Esophagus squamous epithelium (tissue), 5 donors: ENCODE measurements at regions not wholly inside any gene's neighbourhood (a gene's known extent, or its start where the extent isn't known, plus 50 kb on each side); places are given as distances from the start of the nearest gene placed in this dataset.

Source experiments
- DNase-seq: peaks from one replicate; lab custom pipeline; 2025; lab: John Stamatoyannopoulos, UW
- H3K27ac ChIP-seq, 4 donors: fragments of 200-600 bp; sonication (generic); one replicate each; pipeline ENCODE4 v1.5.1; 2016 to 2019; ENCODE audit warnings: mild to moderate bottlenecking in 1 of 4
- H3K27me3 ChIP-seq, 4 donors: fragments of 200-600 bp; sonication (generic); 1 replicate in 3 of 4; 2 replicates in 1 of 4; pipeline versions ENCODE4 v1.5.1 to v1.6.0; 2017 to 2021; ENCODE audit warnings: antibody characterized with exemption in 1 of 4
- H3K36me3 ChIP-seq, 3 donors: fragments of 200-600 bp; sonication (generic); one replicate each; pipeline ENCODE4 v1.5.1; 2016 to 2019
- H3K4me1 ChIP-seq, 3 donors: fragments of 200-600 bp; sonication (generic); one replicate each; pipeline ENCODE4 v1.5.1; 2017 to 2019
- H3K4me3 ChIP-seq, 4 donors: fragments of 200-600 bp; sonication (generic); 1 replicate in 3 of 4; 2 replicates in 1 of 4; pipeline ENCODE4 v1.5.1; 2016 to 2019; ENCODE audit warnings: mild to moderate bottlenecking in 2 of 4, moderate library complexity in 1 of 4
- H3K9me3 ChIP-seq, 3 donors: fragments of 200-600 bp; sonication (generic); one replicate each; pipeline ENCODE4 v1.5.1; 2016 to 2019
- POLR2A ChIP-seq, 4 donors: fragments of 450-650 bp; IDR thresholded peaks; one replicate each; pipeline ENCODE4 v1.6.1; 2017; ENCODE audit warnings: antibody characterized with exemption in 4 of 4, mild to moderate bottlenecking in 4 of 4, moderate library complexity in 3 of 4
- WGBS, 2 donors: methylation state at CpG; one replicate each; pipeline ENCODE4 v1.1.5; 2018; 5-methylcytosine and 5-hydroxymethylcytosine counted together
- intact Hi-C: fragments of 100-400 bp; cut with DNase I; formaldehyde crosslinking; loops from one replicate; pipeline ENCODE4 v1.15.0; 2022
- TF ChIP-seq, protein P1 (sequence below), 6 experiments: fragments of 450-650 bp in 4 of 6; fragments of 200-600 bp in 2 of 6; sonication (generic) in 2 of 6; IDR thresholded peaks; one replicate each; pipeline ENCODE4 v1.5.1; 2016 to 2019; ENCODE audit warnings: antibody characterized with exemption in 6 of 6, mild to moderate bottlenecking in 4 of 6, moderate library complexity in 4 of 6
- donor health status: DM: yes; HTN: yes; CAD: no.

DNA sequence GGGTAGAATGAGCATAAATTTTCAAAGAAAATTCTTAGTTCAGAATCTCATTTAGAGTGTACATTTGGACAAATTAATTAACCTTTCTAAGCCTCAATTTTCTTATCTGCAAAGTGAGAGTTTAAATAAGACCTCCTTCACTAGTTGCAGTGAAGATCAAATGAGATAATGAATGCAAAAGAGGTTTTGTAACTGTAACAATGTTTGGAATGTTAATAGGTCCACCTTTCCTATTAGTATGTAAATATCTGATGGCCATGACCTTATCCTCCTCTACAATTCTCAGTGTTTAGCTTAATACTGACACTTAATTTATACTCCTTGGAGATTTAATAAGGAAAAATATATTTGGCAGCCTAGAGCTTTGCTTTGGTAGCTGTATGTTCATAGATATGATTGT, 138.8 kb downstream of the GABRG1 start:
- Histone ChIP-seq H3K4me3 (no peak overlapping the region), H3K36me3 (no peaks in the 10 kb centered on the region), H3K27ac (no peak overlapping the region), H3K9me3 (no peaks in the 10 kb centered on the region), H3K4me1 (no peaks in the 10 kb centered on the region), H3K27me3 (no peaks in the 10 kb centered on the region)
- TF ChIP-seq, protein P1, sequence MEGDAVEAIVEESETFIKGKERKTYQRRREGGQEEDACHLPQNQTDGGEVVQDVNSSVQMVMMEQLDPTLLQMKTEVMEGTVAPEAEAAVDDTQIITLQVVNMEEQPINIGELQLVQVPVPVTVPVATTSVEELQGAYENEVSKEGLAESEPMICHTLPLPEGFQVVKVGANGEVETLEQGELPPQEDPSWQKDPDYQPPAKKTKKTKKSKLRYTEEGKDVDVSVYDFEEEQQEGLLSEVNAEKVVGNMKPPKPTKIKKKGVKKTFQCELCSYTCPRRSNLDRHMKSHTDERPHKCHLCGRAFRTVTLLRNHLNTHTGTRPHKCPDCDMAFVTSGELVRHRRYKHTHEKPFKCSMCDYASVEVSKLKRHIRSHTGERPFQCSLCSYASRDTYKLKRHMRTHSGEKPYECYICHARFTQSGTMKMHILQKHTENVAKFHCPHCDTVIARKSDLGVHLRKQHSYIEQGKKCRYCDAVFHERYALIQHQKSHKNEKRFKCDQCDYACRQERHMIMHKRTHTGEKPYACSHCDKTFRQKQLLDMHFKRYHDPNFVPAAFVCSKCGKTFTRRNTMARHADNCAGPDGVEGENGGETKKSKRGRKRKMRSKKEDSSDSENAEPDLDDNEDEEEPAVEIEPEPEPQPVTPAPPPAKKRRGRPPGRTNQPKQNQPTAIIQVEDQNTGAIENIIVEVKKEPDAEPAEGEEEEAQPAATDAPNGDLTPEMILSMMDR (IDR thresholded peaks at IDR 0.05), result no peak
- no peak for TF ChIP-seq POLR2A (IDR thresholded peaks at IDR 0.05)
- DNase-seq, result no peak
- intact Hi-C loops, result no loop called here

DNA sequence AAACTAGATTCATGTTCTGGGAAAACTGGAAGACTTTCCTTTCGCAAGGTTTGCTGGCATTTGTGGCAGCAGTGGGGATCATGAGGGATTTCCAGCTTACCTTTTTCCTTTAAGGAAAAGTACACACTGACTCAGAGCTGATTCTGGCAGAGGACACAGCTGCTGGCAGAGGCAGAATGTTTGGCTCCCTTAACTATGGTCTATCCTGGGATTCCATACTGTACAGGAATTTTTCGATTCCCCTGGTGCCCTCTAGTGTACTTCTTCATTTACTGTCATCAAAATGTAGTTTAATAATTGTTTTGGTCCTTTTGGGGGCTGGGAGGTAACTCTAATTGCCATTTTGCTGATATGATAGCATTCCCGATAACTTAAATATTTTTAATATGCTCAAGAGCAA, 152.7 kb downstream of the GABRG1 start:
- H3K27me3 ChIP-seq, result no peaks in the 10 kb centered on the region
- no peaks in the 10 kb centered on the region for H3K4me1 ChIP-seq
- intact Hi-C loops, result no loop called here
- no peak overlapping the region for H3K4me3 ChIP-seq
- no peak for TF ChIP-seq POLR2A (IDR thresholded peaks at IDR 0.05)
- TF ChIP-seq, protein P1 (IDR thresholded peaks at IDR 0.05), result no peak
- H3K9me3 ChIP-seq, result peaks cover 0 to 18% (median 12%) of the 10 kb centered on the region in 3 donors
- no peak for DNase-seq
- no peaks in the 10 kb centered on the region for H3K36me3 ChIP-seq
- 60 to 69% methylated on average over 3 of the region's 3 CpGs for WGBS, 2 donors
- H3K27ac ChIP-seq, result no peak overlapping the region

DNA sequence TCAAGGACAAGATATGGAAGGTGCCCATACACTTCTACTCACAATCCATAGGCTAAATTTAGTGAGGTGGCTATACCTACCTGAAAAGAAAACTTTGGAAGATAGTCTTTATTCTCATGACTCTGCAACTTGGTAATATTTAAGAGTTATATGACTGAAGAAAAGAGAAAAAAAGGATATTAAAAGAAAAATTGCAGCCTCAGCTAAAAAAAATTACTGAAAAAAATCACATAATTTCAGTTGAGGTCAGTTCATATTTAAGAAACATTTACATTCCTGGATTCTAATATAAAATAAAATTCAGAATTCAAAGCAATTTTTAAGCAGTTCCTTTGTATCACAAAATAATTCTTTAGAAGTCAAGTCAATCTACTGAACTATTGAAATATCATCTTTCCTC, 166.5 kb downstream of the GABRG1 start:
- no peaks in the 10 kb centered on the region for H3K27me3 ChIP-seq
- H3K4me1 ChIP-seq, result no peaks in the 10 kb centered on the region
- no peak overlapping the region for H3K4me3 ChIP-seq
- DNase-seq, result no peak
- no peaks in the 10 kb centered on the region for H3K9me3 ChIP-seq
- no peaks in the 10 kb centered on the region for H3K36me3 ChIP-seq
- no peak overlapping the region for H3K27ac ChIP-seq
- intact Hi-C loops, result no loop called here
- TF ChIP-seq, protein P1 (IDR thresholded peaks at IDR 0.05), result no peak
- TF ChIP-seq POLR2A (IDR thresholded peaks at IDR 0.05), result no peak

- 55% methylated on average over 3 of the region's 3 CpGs for WGBS, 2 donors
- H3K27ac ChIP-seq, result no peak overlapping the region
- DNase-seq, result no peak
- TF ChIP-seq, protein P1 (IDR thresholded peaks at IDR 0.05), result no peak
- no peak for TF ChIP-seq POLR2A (IDR thresholded peaks at IDR 0.05)
- no peaks in the 10 kb centered on the region for H3K4me1 ChIP-seq
- no peaks in the 10 kb centered on the region for H3K27me3 ChIP-seq
- intact Hi-C loops, result no loop called here
- H3K9me3 ChIP-seq, result no peaks in the 10 kb centered on the region
- H3K4me3 ChIP-seq, result no peak overlapping the region
- no peaks in the 10 kb centered on the region for H3K36me3 ChIP-seq
Observed at GRCh38 chr4:45954276-45954675, 169.6 kb downstream of the GABRG1 start.

DNA sequence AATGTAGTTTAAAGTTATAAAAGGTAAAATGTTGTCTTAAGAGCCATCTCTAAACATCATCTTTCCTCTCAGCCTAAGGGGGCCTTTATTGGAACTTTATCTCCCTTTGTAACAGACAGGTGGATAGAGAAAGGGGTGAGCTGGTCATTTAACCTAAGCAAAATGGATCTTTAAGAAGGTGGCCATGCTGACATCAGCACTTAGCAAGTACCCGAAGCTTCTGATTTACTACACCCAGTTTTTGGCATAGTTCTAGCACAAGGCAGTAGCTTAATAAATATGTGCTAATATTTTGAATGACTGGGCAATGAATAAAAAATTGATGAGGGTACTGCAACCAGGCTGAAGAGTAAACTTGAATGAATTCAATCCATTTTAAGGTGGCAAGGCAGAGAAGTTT, 172.7 kb downstream of the GABRG1 start:
- H3K36me3 ChIP-seq, result no peaks in the 10 kb centered on the region
- no peak for DNase-seq
- TF ChIP-seq, protein P1 (IDR thresholded peaks at IDR 0.05), result no peak
- TF ChIP-seq POLR2A (IDR thresholded peaks at IDR 0.05), result no peak
- H3K27me3 ChIP-seq, result no peaks in the 10 kb centered on the region
- no peaks in the 10 kb centered on the region for H3K4me1 ChIP-seq
- 40 to 80% methylated on average over 1 of the region's 1 CpG for WGBS, 2 donors
- H3K27ac ChIP-seq, result no peak overlapping the region
- H3K4me3 ChIP-seq, result no peak overlapping the region
- no peaks in the 10 kb centered on the region for H3K9me3 ChIP-seq
- intact Hi-C loops, result no loop called here
